GM18498 (cell line): ENCODE measurements at regions not wholly inside any gene's neighbourhood (a gene's known extent, or its start where the extent isn't known, plus 50 kb on each side); places are given as distances from the start of the nearest gene placed in this dataset.
"Not testable (repeated sequence)": the region's sequence is repeated elsewhere in the genome, so short reads cannot be mapped to it uniquely, and the experiment has no call there.

ENCODE experiments used
- ATAC-seq: cut with Tn5 transposase; IDR thresholded peaks from one replicate; pipeline ENCODE4 v1.9.1; 2021; ENCODE audit warnings: mild to moderate bottlenecking, moderate library complexity; ENCODE audit not compliant: unreplicated experiment

GRCh38 chr6:47405273-47405672, 72.3 kb upstream of the CD2AP start:
- ATAC-seq = no peak

- no peak for ATAC-seq
Measured at GRCh38 chr6:47407300-47408281, 70.0 kb upstream of the CD2AP start.

GRCh38 chr6:47413752-47414422, 63.7 kb upstream of the CD2AP start:
- ATAC-seq = peak; percentile 73

GRCh38 chr6:47414423-47415167, 63.0 kb upstream of the CD2AP start:
- ATAC-seq = peak; percentile 79

- no peak for ATAC-seq
Measured at GRCh38 chr6:47416396-47417345, 60.9 kb upstream of the CD2AP start.

GRCh38 chr6:47419621-47420020, 58.0 kb upstream of the CD2AP start:
- ATAC-seq = no peak

GRCh38 chr6:47420394-47421371, 56.9 kb upstream of the CD2AP start:
- no peak for ATAC-seq

- ATAC-seq = no peak
Measured at GRCh38 chr6:47423079-47423478, 54.5 kb upstream of the CD2AP start.

- ATAC-seq = no peak
Measured at GRCh38 chr6:47424436-47424836, 53.2 kb upstream of the CD2AP start.

GRCh38 chr6:47425724-47426123, 51.9 kb upstream of the CD2AP start:
- ATAC-seq = not testable (repeated sequence)

GRCh38 chr6:47426524-47427302, 50.9 kb upstream of the CD2AP start:
- ATAC-seq = no peak

GRCh38 chr6:47427680-47428079, 49.9 kb upstream of the CD2AP start:
- no peak for ATAC-seq
